Skeletal muscle tissue (tissue), 3 donors: ENCODE measurements at regions not wholly inside any gene's neighbourhood (a gene's known extent, or its start where the extent isn't known, plus 50 kb on each side); places are given as distances from the start of the nearest gene placed in this dataset.
"Not testable (repeated sequence)": the region's sequence is repeated elsewhere in the genome, so short reads cannot be mapped to it uniquely, and the experiment has no call there.

Source experiments
- H3K27ac ChIP-seq: one replicate; pipeline ENCODE4 v1.7.0; 2013; ENCODE audit warnings: mild to moderate bottlenecking, low read depth, low read length, inconsistent platforms
- H3K27me3 ChIP-seq, 3 donors: one replicate each; pipeline ENCODE4 v1.7.0; 2013; ENCODE audit warnings: low read length in 3 of 3; ENCODE audit not compliant: control insufficient read depth in 3 of 3, insufficient read depth in 3 of 3
- H3K36me3 ChIP-seq, 3 donors: one replicate each; pipeline ENCODE4 v1.7.0; 2013; ENCODE audit warnings: low read length in 3 of 3; ENCODE audit not compliant: control insufficient read depth in 3 of 3, insufficient read depth in 3 of 3
- H3K4me1 ChIP-seq, 3 donors: one replicate each; pipeline ENCODE4 v1.7.0; 2013; ENCODE audit warnings: low read length in 3 of 3, mild to moderate bottlenecking in 3 of 3; ENCODE audit not compliant: control insufficient read depth in 3 of 3, insufficient read depth in 3 of 3
- H3K4me3 ChIP-seq, 3 donors: one replicate each; pipeline ENCODE4 v1.7.0; 2013; ENCODE audit warnings: low read length in 3 of 3
- H3K9ac ChIP-seq, 3 donors: one replicate each; pipeline ENCODE4 v1.7.0; 2013; ENCODE audit warnings: low read length in 3 of 3, mild to moderate bottlenecking in 3 of 3, moderate library complexity in 2 of 3, low read depth in 1 of 3
- H3K9me3 ChIP-seq, 3 donors: one replicate each; pipeline ENCODE4 v1.7.0; 2013; ENCODE audit warnings: low read length in 3 of 3; ENCODE audit not compliant: control insufficient read depth in 3 of 3
- donor health status: Osteomylitis.

DNA sequence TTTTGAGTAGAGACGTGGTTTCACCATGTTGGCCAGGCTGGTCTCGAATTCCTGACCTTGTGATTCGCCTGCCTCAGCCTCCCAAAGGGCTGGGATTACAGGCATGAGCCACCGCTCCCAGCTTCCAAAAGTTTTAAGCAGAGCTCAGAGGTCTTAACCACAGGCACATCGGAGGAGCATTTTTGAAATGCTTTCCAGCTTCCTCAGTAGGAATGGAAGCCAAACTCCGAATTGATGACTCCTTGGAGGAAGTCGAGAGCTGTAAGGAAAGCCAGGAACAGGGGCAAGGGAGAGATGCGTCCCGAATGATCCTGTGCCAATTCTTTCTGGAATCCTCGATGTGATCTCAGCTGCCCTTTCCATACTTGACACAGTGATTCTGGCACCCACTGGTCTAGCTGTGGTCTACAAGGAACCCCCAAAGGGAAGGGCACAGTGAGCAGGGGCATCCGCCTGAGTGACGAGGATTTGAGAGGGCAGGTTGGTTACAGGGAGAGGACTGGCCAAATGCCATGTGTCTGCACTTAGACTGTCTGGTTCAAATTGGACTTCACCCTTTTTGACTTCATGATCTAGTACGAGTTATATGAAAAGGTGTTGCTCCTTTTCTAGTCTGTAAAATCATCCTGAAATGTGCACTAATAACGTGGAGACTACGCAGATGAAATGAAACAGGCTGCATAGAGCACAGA is 138.2 kb downstream of the ADRA2C start:
- H3K9me3 ChIP-seq, H3K4me3 ChIP-seq, H3K27me3 ChIP-seq, H3K9ac ChIP-seq, H3K4me1 ChIP-seq, H3K27ac ChIP-seq, H3K36me3 ChIP-seq: not testable (repeated sequence)

DNA sequence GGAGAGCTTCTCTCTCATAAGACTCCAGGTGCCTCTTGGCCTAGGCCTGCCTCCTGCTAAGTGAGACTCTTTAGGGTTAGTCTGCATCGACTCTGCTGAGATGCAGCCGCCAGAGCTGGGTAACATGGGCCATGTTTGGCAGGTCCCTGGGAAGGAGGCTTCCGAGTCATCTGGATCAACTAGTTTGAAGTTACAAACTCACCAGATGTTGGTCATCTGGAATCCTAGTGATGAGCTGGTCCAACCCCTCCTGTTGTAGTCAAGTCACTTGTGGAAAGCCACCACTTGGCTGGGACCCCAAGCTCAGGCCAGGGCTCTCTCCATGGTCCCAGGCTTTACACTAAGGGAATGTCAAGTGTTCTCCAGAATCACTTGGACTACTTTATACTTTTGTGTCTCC is 143.4 kb downstream of the ADRA2C start:
- H3K9me3 ChIP-seq, H3K4me1 ChIP-seq, H3K4me3 ChIP-seq, H3K9ac ChIP-seq, H3K27me3 ChIP-seq, H3K36me3 ChIP-seq, H3K27ac ChIP-seq: not testable (repeated sequence)

DNA sequence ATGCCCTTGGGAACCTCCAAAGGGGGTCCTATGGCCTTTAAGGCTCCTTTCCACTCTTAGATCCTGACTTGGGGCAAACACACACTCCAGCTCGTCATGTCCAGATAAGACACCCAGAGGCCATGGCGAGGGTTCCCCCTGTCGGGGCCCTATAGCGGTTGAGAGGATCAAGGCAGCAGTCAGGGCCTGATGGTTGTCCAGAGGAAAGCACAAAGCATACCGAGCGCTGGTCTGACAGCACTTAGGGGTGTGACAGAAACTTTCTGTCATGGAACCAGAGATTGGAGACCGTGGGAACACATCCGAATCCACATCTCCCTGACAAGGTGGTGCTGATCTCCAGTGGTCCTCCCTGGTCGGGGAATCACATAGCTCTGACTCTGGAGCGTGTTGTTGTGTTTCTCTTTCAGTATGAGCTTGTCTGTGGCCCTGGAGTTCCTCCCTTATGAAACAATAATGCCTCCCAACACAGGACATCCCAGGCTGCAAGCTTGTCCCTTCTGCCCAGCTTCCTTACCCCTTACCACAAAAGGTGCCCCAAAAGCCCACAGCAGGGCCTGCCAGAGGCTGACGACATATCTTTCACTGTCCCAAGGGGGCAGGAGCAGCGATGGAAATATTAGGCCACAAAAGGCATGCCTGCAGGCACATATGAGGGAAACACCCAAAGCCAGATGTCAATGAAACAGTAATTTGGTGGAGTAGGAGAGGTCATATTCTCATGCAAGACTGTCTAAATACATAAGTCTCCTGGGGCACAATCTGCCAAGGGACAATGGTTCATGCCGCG is 144.2 kb downstream of the ADRA2C start:
- H3K9me3 ChIP-seq, H3K4me3 ChIP-seq, H3K27ac ChIP-seq, H3K36me3 ChIP-seq, H3K27me3 ChIP-seq, H3K4me1 ChIP-seq, H3K9ac ChIP-seq: not testable (repeated sequence)

DNA sequence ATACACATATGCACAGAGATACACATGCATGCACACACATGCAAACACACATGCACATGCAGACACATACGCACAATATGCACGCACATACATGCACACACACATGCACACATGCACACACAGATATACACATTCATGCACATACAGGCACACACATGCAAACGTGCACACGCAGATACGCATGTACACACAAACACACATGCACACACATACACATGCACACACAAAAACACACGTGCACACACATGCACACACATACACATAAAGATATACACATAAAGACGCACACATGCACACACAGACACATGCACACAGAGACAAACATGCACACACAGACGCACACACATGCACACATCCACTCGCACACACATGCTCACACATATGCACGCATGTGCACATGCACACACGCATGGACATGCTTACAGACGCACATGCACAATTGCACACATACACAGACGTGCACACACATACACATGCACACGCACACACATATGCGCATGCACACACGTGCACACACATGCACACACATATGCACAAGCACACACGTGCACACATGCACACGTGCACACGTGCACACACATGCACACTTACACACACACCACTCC is 145.2 kb downstream of the ADRA2C start:
- H3K27ac ChIP-seq: no peak overlapping the region
- peaks cover 0 to 9% (median 5%) of the 10 kb centered on the region in 3 donors for H3K27me3 ChIP-seq
- H3K9me3 ChIP-seq: no peaks in the 10 kb centered on the region
- H3K9ac ChIP-seq: no peak overlapping the region
- H3K4me3 ChIP-seq: no peak overlapping the region
- no peaks in the 10 kb centered on the region for H3K4me1 ChIP-seq
- no peaks in the 10 kb centered on the region for H3K36me3 ChIP-seq

DNA sequence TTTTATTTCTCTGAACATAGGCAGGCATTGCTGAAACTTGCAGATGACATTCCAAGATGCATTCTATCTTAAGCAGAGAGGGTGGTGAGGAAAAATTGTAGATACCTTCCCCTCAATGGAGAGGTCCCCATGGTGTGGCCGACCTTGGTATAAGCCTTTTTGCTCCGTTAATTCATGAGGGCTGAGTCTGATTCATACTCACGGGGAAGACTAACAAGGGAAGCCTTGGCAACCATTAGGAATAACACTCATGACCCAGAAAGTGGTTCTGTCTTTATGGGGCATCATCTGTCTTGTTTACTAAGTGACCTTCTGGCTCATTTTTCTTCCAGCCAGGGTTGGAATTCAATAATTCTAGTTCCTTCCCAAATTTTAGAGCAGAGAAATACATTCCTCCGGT is 148.3 kb downstream of the ADRA2C start:
- H3K27ac ChIP-seq, H3K36me3 ChIP-seq, H3K4me3 ChIP-seq: not testable (repeated sequence)

DNA sequence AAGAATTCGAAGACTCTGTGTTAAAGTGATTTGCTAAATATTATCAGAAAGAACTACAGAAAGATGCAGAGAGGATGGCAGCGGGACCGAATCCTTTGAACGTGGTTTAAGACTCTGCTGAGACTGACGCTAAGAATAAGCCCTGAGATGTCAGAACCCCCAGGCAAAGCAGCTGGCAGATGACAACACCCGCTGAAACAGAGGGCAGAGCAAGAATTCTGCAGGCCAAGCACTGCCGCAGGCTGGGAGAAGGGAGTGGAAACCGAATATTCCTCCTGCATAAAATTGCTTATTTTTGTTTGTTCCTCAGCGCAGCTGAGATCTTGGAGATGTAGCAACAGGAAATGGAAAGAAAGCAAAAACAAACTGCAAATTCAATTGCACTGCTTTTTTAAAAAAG is 153.3 kb downstream of the ADRA2C start:
- not testable (repeated sequence) for H3K36me3 ChIP-seq, H3K9me3 ChIP-seq, H3K4me3 ChIP-seq, H3K9ac ChIP-seq, H3K27me3 ChIP-seq, H3K27ac ChIP-seq, H3K4me1 ChIP-seq

More for the DNA sequence above, 148.3 kb downstream of the ADRA2C start:
- not testable (repeated sequence) for H3K4me1 ChIP-seq, H3K9me3 ChIP-seq, H3K27me3 ChIP-seq, H3K9ac ChIP-seq

DNA sequence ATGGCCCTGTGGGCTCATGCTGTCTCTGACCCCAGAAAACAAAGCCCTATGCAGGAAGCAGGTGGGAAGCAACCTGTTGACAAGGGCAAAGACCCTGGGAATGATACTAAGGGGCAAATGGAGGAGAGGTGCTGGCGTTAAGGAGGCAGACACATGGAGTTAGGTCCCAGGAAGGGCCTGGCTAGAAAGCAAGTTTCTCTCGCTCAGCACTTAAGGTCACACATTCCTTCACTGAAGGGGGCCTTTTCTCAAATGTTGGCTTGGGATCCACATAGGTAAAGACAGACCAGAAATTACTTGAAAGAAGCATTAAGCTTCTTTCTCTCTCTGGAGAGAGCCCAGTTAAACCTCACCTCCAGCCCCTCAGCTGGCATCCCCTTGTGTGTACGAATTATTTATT is 155.7 kb downstream of the ADRA2C start:
- not testable (repeated sequence) for H3K4me1 ChIP-seq, H3K27ac ChIP-seq, H3K36me3 ChIP-seq, H3K27me3 ChIP-seq, H3K9me3 ChIP-seq, H3K4me3 ChIP-seq, H3K9ac ChIP-seq

DNA sequence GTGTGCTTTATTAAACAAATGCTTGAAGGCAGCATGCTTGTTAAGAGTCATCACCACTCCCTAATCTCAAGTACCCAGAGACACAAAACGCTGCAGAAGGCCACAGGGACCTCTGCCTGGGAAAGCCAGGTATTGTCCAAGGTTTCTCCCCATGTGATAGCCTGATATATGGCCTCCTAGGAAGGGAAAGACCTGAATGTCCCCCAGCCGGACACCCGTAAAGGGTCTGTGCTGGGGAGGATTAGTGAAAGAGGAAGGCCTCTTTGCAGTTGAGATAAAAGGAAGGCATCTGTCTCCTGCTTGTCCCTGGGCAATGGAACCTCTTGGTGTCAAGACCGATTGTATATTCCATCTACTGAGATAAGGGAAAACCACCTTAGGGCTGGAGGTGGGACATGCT is 159.7 kb downstream of the ADRA2C start:
- H3K27me3 ChIP-seq: peaks cover 0 to 13% (median 5%) of the 10 kb centered on the region in 3 donors
- H3K27ac ChIP-seq, H3K9me3 ChIP-seq, H3K9ac ChIP-seq, H3K36me3 ChIP-seq, H3K4me1 ChIP-seq, H3K4me3 ChIP-seq: not testable (repeated sequence)

DNA sequence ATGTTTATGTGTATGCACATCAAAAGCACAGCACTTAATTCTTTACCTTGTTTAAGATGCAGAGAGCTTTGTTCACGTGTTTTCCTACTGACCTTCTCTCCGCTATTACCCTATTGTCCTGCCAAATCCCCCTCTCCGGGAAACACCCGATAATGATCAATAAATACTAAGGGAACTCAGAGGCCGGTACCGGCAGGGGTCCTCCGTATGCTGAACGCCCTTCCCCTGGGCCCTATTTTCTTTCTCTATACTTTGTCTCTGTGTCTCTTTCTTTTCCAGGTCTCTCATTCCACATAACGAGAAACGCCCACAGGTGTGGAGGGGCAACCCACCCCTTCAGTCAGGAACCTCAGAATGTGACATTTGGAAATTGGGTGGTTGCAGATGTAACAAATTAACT is 160.1 kb downstream of the ADRA2C start:
- not testable (repeated sequence) for H3K36me3 ChIP-seq, H3K4me1 ChIP-seq, H3K4me3 ChIP-seq, H3K9ac ChIP-seq, H3K27ac ChIP-seq, H3K9me3 ChIP-seq
- peaks cover 0 to 13% (median 5%) of the 10 kb centered on the region in 3 donors for H3K27me3 ChIP-seq

DNA sequence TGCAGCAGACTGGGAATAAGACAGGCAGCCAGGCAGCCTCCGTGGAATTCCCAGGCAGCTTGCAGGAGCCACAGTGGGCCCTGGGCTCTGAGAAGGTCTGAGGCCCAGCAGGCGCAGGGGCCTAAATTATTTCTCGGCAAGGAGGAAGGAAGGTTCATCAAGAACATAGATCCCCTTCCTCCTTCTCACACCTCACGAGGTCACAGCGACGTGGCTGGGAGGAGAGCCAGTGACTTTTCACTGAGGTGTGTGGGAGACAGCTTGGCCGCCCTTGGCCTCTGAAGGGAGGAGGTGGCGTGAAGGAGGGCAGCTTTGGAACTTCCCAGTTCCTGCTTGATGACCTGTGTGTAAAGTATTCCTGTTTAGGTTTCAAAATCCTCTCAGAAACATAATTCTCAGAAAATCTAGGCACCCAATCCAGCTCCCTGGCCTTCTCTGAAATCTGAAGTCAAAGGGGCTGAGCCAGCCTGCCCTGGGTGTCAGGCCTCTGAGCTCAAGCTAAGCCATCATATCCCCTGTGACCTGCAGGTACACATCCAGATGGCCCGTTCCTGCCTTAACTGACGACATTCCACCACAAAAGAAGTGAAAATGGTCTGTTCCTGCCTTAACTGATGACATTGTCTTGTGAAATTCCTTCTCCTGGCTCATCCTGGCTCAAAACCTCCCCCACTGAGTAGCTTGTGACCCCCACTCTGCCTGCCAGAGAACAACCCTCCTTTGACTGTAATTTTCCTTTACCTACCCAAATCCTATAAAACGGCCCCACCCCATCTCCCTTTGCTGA is 161.0 kb downstream of the ADRA2C start:
- H3K27ac ChIP-seq, H3K36me3 ChIP-seq, H3K9ac ChIP-seq, H3K9me3 ChIP-seq, H3K4me1 ChIP-seq, H3K4me3 ChIP-seq: not testable (repeated sequence)
- H3K27me3 ChIP-seq: peaks cover 0 to 13% (median 5%) of the 10 kb centered on the region in 3 donors
